ENCODE measurements at regions not wholly inside any gene's neighbourhood (a gene's known extent, or its start where the extent isn't known, plus 50 kb on each side); places are given as distances from the start of the nearest gene placed in this dataset.

DNA sequence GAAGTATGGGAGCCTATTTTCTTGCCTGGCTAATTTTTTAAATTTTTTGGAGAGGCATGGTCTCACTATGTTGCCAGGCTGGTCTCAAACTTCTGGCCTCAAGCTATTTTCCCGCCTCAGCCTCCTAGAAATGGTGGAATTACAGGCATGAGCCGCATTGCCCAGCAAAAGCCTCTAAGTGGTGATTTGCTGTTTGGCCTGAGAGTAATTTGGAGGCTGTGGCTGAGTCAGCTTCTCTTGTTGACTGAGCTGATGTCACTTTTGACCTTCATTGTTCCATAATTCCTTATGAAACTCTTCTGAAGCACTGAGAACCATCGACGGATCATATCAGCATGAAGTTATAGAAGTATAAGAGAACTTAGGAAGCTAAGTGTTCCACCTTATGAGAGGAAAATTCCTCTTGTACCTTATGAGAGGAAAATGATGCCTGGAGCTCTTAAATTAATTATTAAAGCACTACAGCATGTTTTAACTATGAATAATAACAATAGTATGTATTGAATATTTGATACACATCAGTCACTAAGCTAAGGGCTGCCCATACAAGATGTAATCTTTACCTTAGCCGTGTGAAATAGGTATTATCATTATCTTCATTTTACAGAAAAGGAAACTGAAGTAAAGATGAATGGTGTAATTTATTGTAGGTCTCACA lies 220.8 kb upstream of the MON1B start:
- no peak for ATAC-seq
- TF ChIP-seq ZNF70 (CRISPR knock-in tag; IDR thresholded peaks at IDR 0.05) (no peak), ZFP3 (CRISPR knock-in tag; IDR thresholded peaks at IDR 0.05) (no peak), TCF4 (CRISPR knock-in tag; IDR thresholded peaks at IDR 0.05; ENCODE audit: borderline replicate concordance) (no peak), ZNF8 (CRISPR knock-in tag; IDR thresholded peaks at IDR 0.05) (no peak), PPARA (CRISPR knock-in tag; IDR thresholded peaks at IDR 0.05; ENCODE audit: borderline replicate concordance) (no peak)
- TF ChIP-seq, protein P1, sequence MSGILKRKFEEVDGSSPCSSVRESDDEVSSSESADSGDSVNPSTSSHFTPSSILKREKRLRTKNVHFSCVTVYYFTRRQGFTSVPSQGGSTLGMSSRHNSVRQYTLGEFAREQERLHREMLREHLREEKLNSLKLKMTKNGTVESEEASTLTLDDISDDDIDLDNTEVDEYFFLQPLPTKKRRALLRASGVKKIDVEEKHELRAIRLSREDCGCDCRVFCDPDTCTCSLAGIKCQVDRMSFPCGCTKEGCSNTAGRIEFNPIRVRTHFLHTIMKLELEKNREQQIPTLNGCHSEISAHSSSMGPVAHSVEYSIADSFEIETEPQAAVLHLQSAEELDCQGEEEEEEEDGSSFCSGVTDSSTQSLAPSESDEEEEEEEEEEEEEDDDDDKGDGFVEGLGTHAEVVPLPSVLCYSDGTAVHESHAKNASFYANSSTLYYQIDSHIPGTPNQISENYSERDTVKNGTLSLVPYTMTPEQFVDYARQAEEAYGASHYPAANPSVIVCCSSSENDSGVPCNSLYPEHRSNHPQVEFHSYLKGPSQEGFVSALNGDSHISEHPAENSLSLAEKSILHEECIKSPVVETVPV (CRISPR knock-in tag; IDR thresholded peaks at IDR 0.05): no peak
- TF ChIP-seq, protein P2, sequence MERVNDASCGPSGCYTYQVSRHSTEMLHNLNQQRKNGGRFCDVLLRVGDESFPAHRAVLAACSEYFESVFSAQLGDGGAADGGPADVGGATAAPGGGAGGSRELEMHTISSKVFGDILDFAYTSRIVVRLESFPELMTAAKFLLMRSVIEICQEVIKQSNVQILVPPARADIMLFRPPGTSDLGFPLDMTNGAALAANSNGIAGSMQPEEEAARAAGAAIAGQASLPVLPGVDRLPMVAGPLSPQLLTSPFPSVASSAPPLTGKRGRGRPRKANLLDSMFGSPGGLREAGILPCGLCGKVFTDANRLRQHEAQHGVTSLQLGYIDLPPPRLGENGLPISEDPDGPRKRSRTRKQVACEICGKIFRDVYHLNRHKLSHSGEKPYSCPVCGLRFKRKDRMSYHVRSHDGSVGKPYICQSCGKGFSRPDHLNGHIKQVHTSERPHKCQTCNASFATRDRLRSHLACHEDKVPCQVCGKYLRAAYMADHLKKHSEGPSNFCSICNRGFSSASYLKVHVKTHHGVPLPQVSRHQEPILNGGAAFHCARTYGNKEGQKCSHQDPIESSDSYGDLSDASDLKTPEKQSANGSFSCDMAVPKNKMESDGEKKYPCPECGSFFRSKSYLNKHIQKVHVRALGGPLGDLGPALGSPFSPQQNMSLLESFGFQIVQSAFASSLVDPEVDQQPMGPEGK (CRISPR knock-in tag; IDR thresholded peaks at IDR 0.05; ENCODE audit: borderline replicate concordance): no peak

DNA sequence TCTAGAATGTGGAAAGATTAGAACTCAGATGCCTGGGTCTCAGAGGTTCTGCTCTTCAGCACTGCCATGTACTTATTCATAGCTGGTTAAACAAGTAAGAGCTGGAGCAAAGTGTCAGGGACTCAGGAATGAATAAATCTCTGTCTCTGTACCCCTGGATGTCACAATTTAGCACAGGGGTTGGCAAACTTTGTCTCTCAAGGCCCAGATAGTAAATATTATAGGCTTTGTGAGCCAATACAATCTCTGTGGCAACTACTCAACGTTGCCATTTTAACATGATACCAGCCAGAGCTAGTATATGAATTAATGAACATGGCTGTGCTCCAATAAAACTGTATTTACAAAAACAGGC lies 220.3 kb upstream of the MON1B start:
- TF ChIP-seq BACH2 (CRISPR knock-in tag; IDR thresholded peaks at IDR 0.05; ENCODE audit: borderline replicate concordance): no peak
- no peak for TF ChIP-seq GLIS3 (CRISPR knock-in tag; IDR thresholded peaks at IDR 0.05)
- TF ChIP-seq ZC3H10 (CRISPR knock-in tag; IDR thresholded peaks at IDR 0.05): no peak
- TF ChIP-seq RARB (CRISPR knock-in tag; IDR thresholded peaks at IDR 0.05): no peak
- TF ChIP-seq, protein P3, sequence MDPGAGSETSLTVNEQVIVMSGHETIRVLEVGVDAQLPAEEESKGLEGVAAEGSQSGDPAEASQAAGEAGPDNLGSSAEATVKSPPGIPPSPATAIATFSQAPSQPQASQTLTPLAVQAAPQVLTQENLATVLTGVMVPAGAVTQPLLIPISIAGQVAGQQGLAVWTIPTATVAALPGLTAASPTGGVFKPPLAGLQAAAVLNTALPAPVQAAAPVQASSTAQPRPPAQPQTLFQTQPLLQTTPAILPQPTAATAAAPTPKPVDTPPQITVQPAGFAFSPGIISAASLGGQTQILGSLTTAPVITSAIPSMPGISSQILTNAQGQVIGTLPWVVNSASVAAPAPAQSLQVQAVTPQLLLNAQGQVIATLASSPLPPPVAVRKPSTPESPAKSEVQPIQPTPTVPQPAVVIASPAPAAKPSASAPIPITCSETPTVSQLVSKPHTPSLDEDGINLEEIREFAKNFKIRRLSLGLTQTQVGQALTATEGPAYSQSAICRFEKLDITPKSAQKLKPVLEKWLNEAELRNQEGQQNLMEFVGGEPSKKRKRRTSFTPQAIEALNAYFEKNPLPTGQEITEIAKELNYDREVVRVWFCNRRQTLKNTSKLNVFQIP (CRISPR knock-in tag; IDR thresholded peaks at IDR 0.05; ENCODE audit: borderline replicate concordance, low read depth): no peak
- no peak for ATAC-seq

DNA sequence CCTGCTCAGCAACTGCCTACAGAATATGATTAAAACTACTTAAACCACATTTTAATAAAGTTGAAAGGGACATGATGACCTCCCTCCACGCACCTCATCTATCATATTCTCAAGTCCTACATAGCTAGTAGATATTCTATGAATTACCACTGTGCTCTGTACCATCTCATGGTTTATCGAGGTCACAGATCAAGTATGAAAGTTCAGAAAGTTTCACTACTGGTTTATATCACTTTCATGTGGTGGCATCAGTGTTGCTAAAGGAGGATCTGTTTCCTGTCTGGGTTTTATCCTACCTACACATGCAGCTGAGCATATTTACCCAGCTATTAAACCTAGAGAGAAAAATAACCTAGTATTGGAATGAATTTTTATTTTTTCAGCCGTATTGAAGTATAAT lies 214.9 kb upstream of the MON1B start:
- TF ChIP-seq ZC3H10 (CRISPR knock-in tag; IDR thresholded peaks at IDR 0.05) (no peak), ZFP30 (CRISPR knock-in tag; IDR thresholded peaks at IDR 0.05) (no peak), TCF4 (CRISPR knock-in tag; IDR thresholded peaks at IDR 0.05; ENCODE audit: borderline replicate concordance) (no peak), ISL1 (CRISPR knock-in tag; IDR thresholded peaks at IDR 0.05) (no peak), ZNF70 (CRISPR knock-in tag; IDR thresholded peaks at IDR 0.05) (no peak), ZFP3 (CRISPR knock-in tag; IDR thresholded peaks at IDR 0.05) (no peak), BACH2 (CRISPR knock-in tag; IDR thresholded peaks at IDR 0.05; ENCODE audit: borderline replicate concordance) (no peak), ZNF8 (CRISPR knock-in tag; IDR thresholded peaks at IDR 0.05) (no peak), PPARA (CRISPR knock-in tag; IDR thresholded peaks at IDR 0.05; ENCODE audit: borderline replicate concordance) (no peak), ZNF565 (CRISPR knock-in tag; conservative IDR thresholded peaks at IDR 0.05; ENCODE audit: low read depth) (no peak), ARNTL (CRISPR knock-in tag; IDR thresholded peaks at IDR 0.05; ENCODE audit: borderline replicate concordance, low read depth) (no peak), ESRRG (CRISPR knock-in tag; IDR thresholded peaks at IDR 0.05) (no peak), GLIS3 (CRISPR knock-in tag; IDR thresholded peaks at IDR 0.05) (no peak), SNAI2 (CRISPR knock-in tag; IDR thresholded peaks at IDR 0.05) (no peak), RARB (CRISPR knock-in tag; IDR thresholded peaks at IDR 0.05) (no peak), TOX (CRISPR knock-in tag; IDR thresholded peaks at IDR 0.05; ENCODE audit: borderline replicate concordance) (no peak)
- TF ChIP-seq, protein P1 (CRISPR knock-in tag; IDR thresholded peaks at IDR 0.05): no peak
- TF ChIP-seq, protein P2 (CRISPR knock-in tag; IDR thresholded peaks at IDR 0.05; ENCODE audit: borderline replicate concordance): no peak
- TF ChIP-seq, protein P4, sequence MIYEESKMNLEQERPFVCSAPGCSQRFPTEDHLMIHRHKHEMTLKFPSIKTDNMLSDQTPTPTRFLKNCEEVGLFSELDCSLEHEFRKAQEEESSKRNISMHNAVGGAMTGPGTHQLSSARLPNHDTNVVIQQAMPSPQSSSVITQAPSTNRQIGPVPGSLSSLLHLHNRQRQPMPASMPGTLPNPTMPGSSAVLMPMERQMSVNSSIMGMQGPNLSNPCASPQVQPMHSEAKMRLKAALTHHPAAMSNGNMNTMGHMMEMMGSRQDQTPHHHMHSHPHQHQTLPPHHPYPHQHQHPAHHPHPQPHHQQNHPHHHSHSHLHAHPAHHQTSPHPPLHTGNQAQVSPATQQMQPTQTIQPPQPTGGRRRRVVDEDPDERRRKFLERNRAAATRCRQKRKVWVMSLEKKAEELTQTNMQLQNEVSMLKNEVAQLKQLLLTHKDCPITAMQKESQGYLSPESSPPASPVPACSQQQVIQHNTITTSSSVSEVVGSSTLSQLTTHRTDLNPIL (CRISPR knock-in tag; IDR thresholded peaks at IDR 0.05; ENCODE audit: low read depth): no peak
- TF ChIP-seq, protein P3 (CRISPR knock-in tag; IDR thresholded peaks at IDR 0.05; ENCODE audit: borderline replicate concordance, low read depth): no peak
- ATAC-seq: no peak

All from SK-N-SH treated with all-trans-retinoic acid at 6 μM for 48 hours (cell line).